ENCODE measurements at regions not wholly inside any gene's neighbourhood (a gene's known extent, or its start where the extent isn't known, plus 50 kb on each side); places are given as distances from the start of the nearest gene placed in this dataset.

GRCh38 chr1:184162281-184162680, 110.8 kb downstream of the TSEN15 start (continued):
- TF ChIP-seq ZNF563 (CRISPR knock-in tag; IDR thresholded peaks at IDR 0.05) (no peak), GATAD1 (CRISPR knock-in tag; IDR thresholded peaks at IDR 0.05) (no peak), PPARG (CRISPR knock-in tag; conservative IDR thresholded peaks at IDR 0.05) (no peak), FOXO4 (CRISPR knock-in tag; conservative IDR thresholded peaks at IDR 0.05) (no peak), ZNF275 (CRISPR knock-in tag; IDR thresholded peaks at IDR 0.05; ENCODE audit: borderline replicate concordance) (no peak), TOPORS (CRISPR knock-in tag; IDR thresholded peaks at IDR 0.05) (no peak), ZNF605 (CRISPR knock-in tag; IDR thresholded peaks at IDR 0.05) (no peak)

GRCh38 chr1:184163674-184164465, 112.3 kb downstream of the TSEN15 start:
- Histone ChIP-seq H3K9ac (ENCODE audit: insufficient read depth, low read depth, low read length) (no peak overlapping the region), H3K4me2 (ENCODE audit: low read depth, low read length) (no peak overlapping the region), H3K27ac (ENCODE audit: extremely low read length, insufficient read depth, low read length) (no peak overlapping the region), H3K4me3 (replicated peaks in 1 of 3; ENCODE audit: insufficient read depth in 1 of 3, low read depth in 2 of 3, low read length in 3 of 3) (no peak overlapping the region), H3K79me2 (ENCODE audit: insufficient read depth, low read length) (no peaks in the 10 kb centered on the region), H4K20me1 (ENCODE audit: insufficient read depth, low read length) (no peaks in the 10 kb centered on the region), H3K4me1 (ENCODE audit: insufficient read depth, low read length) (no peaks in the 10 kb centered on the region), H3K27me3 (ENCODE audit: control insufficient read depth in 1 of 2, insufficient read depth in 2 of 2, low read length in 2 of 2) (peaks cover 0 to 4% of the 10 kb centered on the region in 2 experiments; a peak in 1 of 5 replicates), H3K36me3 (replicated peaks in 1 of 2; ENCODE audit: control insufficient read depth in 1 of 2, insufficient read depth in 2 of 2, low read length in 2 of 2) (no peaks in the 10 kb centered on the region), H2AFZ (ENCODE audit: low read length) (no peak overlapping the region), H3K9me3 (ENCODE audit: low read length) (no peaks in the 10 kb centered on the region)
- in situ Hi-C loops (cut with HindIII; ENCODE audit: extremely low pct_ligation_motif_present, low pct_unique_long_range_greater_than_20kb): no loop called here
- ChIA-PET CTCF (ENCODE audit: low intra/inter-chr PET ratio, low total read pairs) (no interaction called here), POLR2A (no interaction called here)
- 5% methylated on average over 2 of the region's 3 CpGs for WGBS (ENCODE audit: low lambda C conversion rate)
- DNase-seq (ENCODE audit: low spot score) (no peak), FAIRE-seq (no peak), ATAC-seq (no peak)
- BruUV-seq (replicated peaks): no TSS peak
- intact Hi-C loops (cut with micrococcal nuclease; ENCODE audit: unreplicated experiment): no loop called here
- TF ChIP-seq SP5 (CRISPR knock-in tag; IDR thresholded peaks at IDR 0.05; ENCODE audit: borderline replicate concordance, low read depth): no peak
- TF ChIP-seq FOSL2 (CRISPR knock-in tag; IDR thresholded peaks at IDR 0.05): 0 out of 2 replicates have a peak, but pooled peaks have one; percentile 46
- no peak for TF ChIP-seq ZNF747 (CRISPR knock-in tag; IDR thresholded peaks at IDR 0.05; ENCODE audit: borderline replicate concordance)
